H1 (cell line): ENCODE measurements at regions not wholly inside any gene's neighbourhood (a gene's known extent, or its start where the extent isn't known, plus 50 kb on each side); places are given as distances from the start of the nearest gene placed in this dataset.

Source experiments
- CTCF ChIA-PET: fragments of 300-600 bp; sonication (Branson Sonifier 250); formaldehyde crosslinking; loops from one replicate; lab custom pipeline; 2021; ENCODE audit not compliant: partially characterized antibody; lab: Charles Lee
- POLR2A ChIA-PET: fragments of 300-600 bp; sonication (Branson Sonifier 250); formaldehyde crosslinking; loops from one replicate; lab custom pipeline; 2021; ENCODE audit warnings: inconsistent platforms; ENCODE audit not compliant: partially characterized antibody; lab: Charles Lee
- DNase-seq, 2 experiments: peaks; one replicate each; pipeline versions ENCODE4 v3.0.0 to v3.0.0-alpha.2; 2010 to 2022; ENCODE audit warnings: low spot score in 2 of 2, low read depth in 1 of 2, mixed read lengths in 1 of 2
- FAIRE-seq: peaks from 2 replicates; lab custom pipeline; 2011; peaks lifted over from hg19 to GRCh38; lab: Jason Lieb, UNC
- H2AFZ ChIP-seq: 2 replicates; pipeline ENCODE4 v1.8.1; 2012; ENCODE audit warnings: low read length, inconsistent platforms
- H2AK5ac ChIP-seq: 2 replicates; pipeline ENCODE4 v1.6.1; 2013; ENCODE audit warnings: low read depth, low read length
- H2BK120ac ChIP-seq: replicated peaks from 2 replicates; pipeline ENCODE3; 2013; ENCODE audit warnings: low read depth, low read length, inconsistent platforms
- H2BK12ac ChIP-seq: 2 replicates; pipeline ENCODE4 v1.6.1; 2013; ENCODE audit warnings: low read depth, low read length
- H2BK15ac ChIP-seq: 2 replicates; pipeline ENCODE4 v1.6.1; 2013; ENCODE audit warnings: low read length
- H2BK20ac ChIP-seq: 2 replicates; pipeline ENCODE4 v1.6.1; 2013; ENCODE audit warnings: low read length
- H2BK5ac ChIP-seq: 2 replicates; pipeline ENCODE4 v1.6.1; 2013; ENCODE audit warnings: low read depth, low read length
- H3K14ac ChIP-seq: 2 replicates; pipeline ENCODE4 v1.6.1; 2013; ENCODE audit warnings: inconsistent platforms; ENCODE audit not compliant: insufficient read length
- H3K18ac ChIP-seq: 2 replicates; pipeline ENCODE4 v1.6.1; 2013; ENCODE audit warnings: low read length; ENCODE audit errors: extremely low read depth
- H3K23ac ChIP-seq: 2 replicates; pipeline ENCODE4 v1.6.1; 2013; ENCODE audit warnings: inconsistent platforms; ENCODE audit not compliant: insufficient read length
- H3K23me2 ChIP-seq: 2 replicates; pipeline ENCODE4 v1.6.1; 2013; ENCODE audit warnings: low read depth, low read length
- H3K27ac ChIP-seq: 2 replicates; pipeline ENCODE4 v1.6.1; 2011; ENCODE audit warnings: low read depth, low read length, inconsistent platforms
- H3K27me3 ChIP-seq, 4 experiments: replicated peaks in 1 of 4; 1 replicate in 1 of 4; 2 replicates in 3 of 4; pipeline versions ENCODE4 v1.6.1 to v1.8.1; 2011 to 2013; ENCODE audit warnings: low read length in 3 of 4, mild to moderate bottlenecking in 3 of 4, inconsistent platforms in 2 of 4, mixed read lengths in 2 of 4, moderate library complexity in 1 of 4; ENCODE audit not compliant: control insufficient read depth in 3 of 4, insufficient read depth in 3 of 4; ENCODE audit errors: extremely low read depth in 1 of 4
- H3K36me3 ChIP-seq, 4 experiments: 2 replicates each; pipeline versions ENCODE4 v1.6.1 to v1.8.1; 2011 to 2013; ENCODE audit warnings: mild to moderate bottlenecking in 4 of 4, low read length in 3 of 4, moderate library complexity in 2 of 4, control low read depth in 1 of 4, inconsistent platforms in 1 of 4; ENCODE audit not compliant: insufficient read depth in 4 of 4, control insufficient read depth in 2 of 4
- H3K4ac ChIP-seq: replicated peaks from 2 replicates; pipeline ENCODE3; 2013; ENCODE audit warnings: low read length, low read depth, mixed read lengths, inconsistent platforms; ENCODE audit not compliant: insufficient read length
- H3K4me1 ChIP-seq, 4 experiments: replicated peaks in 1 of 4; 1 replicate in 1 of 4; 2 replicates in 3 of 4; pipeline versions ENCODE4 v1.6.1 to v1.8.1; 2011 to 2013; ENCODE audit warnings: low read length in 3 of 4, inconsistent platforms in 2 of 4, mixed read lengths in 1 of 4; ENCODE audit not compliant: insufficient read depth in 4 of 4, control insufficient read depth in 3 of 4
- H3K4me2 ChIP-seq, 2 experiments: 2 replicates each; pipeline versions ENCODE4 v1.6.1 to v1.8.1; 2011 to 2013; ENCODE audit warnings: low read depth in 2 of 2, low read length in 2 of 2, control low read depth in 1 of 2, inconsistent platforms in 1 of 2, mild to moderate bottlenecking in 1 of 2; ENCODE audit not compliant: insufficient read depth in 1 of 2
- H3K4me3 ChIP-seq, 4 experiments: fragments of 200-600, 300-600 bp in 1 of 4; sonication (generic), shearing (Covaris generic), sonication (Bioruptor Twin) in 1 of 4; 2 replicates each; pipeline versions ENCODE4 v1.5.1 to v1.8.1; 2011 to 2016; ENCODE audit warnings: low read length in 4 of 4, low read depth in 3 of 4, control low read depth in 2 of 4, inconsistent platforms in 2 of 4, mild to moderate bottlenecking in 2 of 4, mixed read lengths in 1 of 4, moderate library complexity in 1 of 4; ENCODE audit not compliant: insufficient read depth in 2 of 4; ENCODE audit errors: extremely low read depth in 1 of 4
- H3K56ac ChIP-seq: replicated peaks from 2 replicates; pipeline ENCODE3; 2013; ENCODE audit warnings: low read depth, mild to moderate bottlenecking, mixed read lengths, low read length, inconsistent platforms; ENCODE audit not compliant: insufficient read length
- H3K79me1 ChIP-seq: 2 replicates; pipeline ENCODE4 v1.6.1; 2013; ENCODE audit warnings: low read depth, low read length, control low read depth
- H3K79me2 ChIP-seq, 2 experiments: 2 replicates each; pipeline versions ENCODE4 v1.6.1 to v1.8.1; 2012 to 2013; ENCODE audit warnings: low read length in 2 of 2, mild to moderate bottlenecking in 2 of 2, inconsistent platforms in 1 of 2; ENCODE audit not compliant: insufficient read depth in 2 of 2, control insufficient read depth in 1 of 2
- H3K9ac ChIP-seq, 4 experiments: replicated peaks in 1 of 4; 1 replicate in 1 of 4; 2 replicates in 3 of 4; pipeline versions ENCODE4 v1.6.1 to v1.8.1; 2011 to 2013; ENCODE audit warnings: low read depth in 3 of 4, low read length in 3 of 4, control low read depth in 2 of 4, mild to moderate bottlenecking in 2 of 4, moderate library complexity in 2 of 4, inconsistent platforms in 1 of 4; ENCODE audit errors: extremely low read depth in 1 of 4
- H3K9me3 ChIP-seq, 2 experiments: 2 replicates each; pipeline versions ENCODE4 v1.6.1 to v1.8.1; 2012 to 2013; ENCODE audit warnings: mild to moderate bottlenecking in 2 of 2, moderate library complexity in 2 of 2, control low read depth in 1 of 2, inconsistent platforms in 1 of 2, low read depth in 1 of 2, low read length in 1 of 2, mixed read lengths in 1 of 2; ENCODE audit not compliant: insufficient read depth in 2 of 2
- H4K20me1 ChIP-seq, 2 experiments: replicated peaks in 1 of 2; 2 replicates each; pipeline versions ENCODE3 to v1.8.1; 2011 to 2013; ENCODE audit warnings: inconsistent platforms in 2 of 2, low read length in 2 of 2, mild to moderate bottlenecking in 1 of 2; ENCODE audit not compliant: insufficient read depth in 2 of 2, control insufficient read depth in 1 of 2
- H4K5ac ChIP-seq: 2 replicates; pipeline ENCODE4 v1.6.1; 2013; ENCODE audit warnings: low read length, low read depth, mixed read lengths, inconsistent platforms; ENCODE audit not compliant: insufficient read length
- H4K8ac ChIP-seq: 2 replicates; pipeline ENCODE4 v1.8.0; 2013; ENCODE audit warnings: mild to moderate bottlenecking, moderate library complexity, low read length, inconsistent platforms; ENCODE audit not compliant: insufficient read depth; ENCODE audit errors: extremely low read depth
- H4K91ac ChIP-seq: replicated peaks from 2 replicates; pipeline ENCODE3; 2013; ENCODE audit warnings: low read length, mixed read lengths, inconsistent platforms; ENCODE audit not compliant: insufficient read length
- ASH2L ChIP-seq: fragments of 200-600, 300-600 bp; sonication (generic); IDR thresholded peaks from one replicate; pipeline ENCODE4 v1.7.1; 2017; ENCODE audit warnings: low read length
- CEBPB ChIP-seq: IDR thresholded peaks from 2 replicates; pipeline ENCODE4 v1.6.1; 2012; ENCODE audit warnings: low read depth, low read length
- CHD1 ChIP-seq: IDR thresholded peaks from 2 replicates; pipeline ENCODE4 v1.6.1; 2012; ENCODE audit warnings: low read depth, low read length, improper control_type of control experiment
- CREB1 ChIP-seq: IDR thresholded peaks from 2 replicates; pipeline ENCODE4 v1.6.1; 2012; ENCODE audit warnings: inconsistent platforms
- CTCF ChIP-seq, 3 experiments: IDR thresholded peaks; 1 replicate in 2 of 3; 2 replicates in 1 of 3; pipeline versions ENCODE4 v1.5.1 to v1.6.1; 2011; ENCODE audit warnings: low read length in 3 of 3, mild to moderate bottlenecking in 3 of 3, inconsistent platforms in 2 of 3, low read depth in 1 of 3, moderate library complexity in 1 of 3; ENCODE audit not compliant: insufficient read depth in 1 of 3; ENCODE audit errors: control extremely low read depth in 1 of 3
- KDM1A ChIP-seq: fragments of 200-600, 300-600 bp; sonication (generic); IDR thresholded peaks from 2 replicates; pipeline ENCODE4 v1.7.1; 2016; ENCODE audit warnings: mild to moderate bottlenecking, low read length, borderline replicate concordance
- NANOG ChIP-seq: IDR thresholded peaks from 2 replicates; pipeline ENCODE4 v1.6.1; 2011; ENCODE audit warnings: low read length, low read depth, mild to moderate bottlenecking, inconsistent platforms; ENCODE audit not compliant: insufficient read depth, poor library complexity, severe bottlenecking
- POLR2AphosphoS5 ChIP-seq: IDR thresholded peaks from 2 replicates; pipeline ENCODE4 v1.6.1; 2011; ENCODE audit warnings: low read depth, low read length
- RFX5 ChIP-seq: IDR thresholded peaks from 2 replicates; pipeline ENCODE4 v1.6.1; 2011; ENCODE audit warnings: low read depth, low read length, improper control_type of control experiment, borderline replicate concordance
- SIN3A ChIP-seq, 2 experiments: IDR thresholded peaks in 1 of 2; conservative IDR thresholded peaks in 1 of 2; 2 replicates each; pipeline ENCODE4 v1.6.1; 2011 to 2012; ENCODE audit warnings: low read length in 2 of 2, improper control_type of control experiment in 1 of 2, low read depth in 1 of 2, mild to moderate bottlenecking in 1 of 2
- SUZ12 ChIP-seq: fragments of 200-600 bp; sonication (generic); IDR thresholded peaks from 2 replicates; pipeline ENCODE4 v1.6.1; 2012; ENCODE audit warnings: mild to moderate bottlenecking, inconsistent platforms, low read length, moderate library complexity, mixed read lengths
- WGBS, 2 experiments: shearing (Covaris generic) in 1 of 2; methylation state at CpG; one replicate each; pipeline versions ENCODE4 v1.1.6 to v1.1.7; 2013 to 2015; ENCODE audit warnings: low lambda C conversion rate in 2 of 2, mixed read lengths in 2 of 2, inconsistent platforms in 1 of 2, low coverage in 1 of 2, missing lambda C conversion rate in 1 of 2; ENCODE audit not compliant: insufficient replicate concordance in 2 of 2, insufficient coverage in 1 of 2, insufficient read length in 1 of 2; ENCODE audit errors: extremely low coverage in 1 of 2, missing lambda C conversion rate in 1 of 2; 5-methylcytosine and 5-hydroxymethylcytosine counted together

DNA sequence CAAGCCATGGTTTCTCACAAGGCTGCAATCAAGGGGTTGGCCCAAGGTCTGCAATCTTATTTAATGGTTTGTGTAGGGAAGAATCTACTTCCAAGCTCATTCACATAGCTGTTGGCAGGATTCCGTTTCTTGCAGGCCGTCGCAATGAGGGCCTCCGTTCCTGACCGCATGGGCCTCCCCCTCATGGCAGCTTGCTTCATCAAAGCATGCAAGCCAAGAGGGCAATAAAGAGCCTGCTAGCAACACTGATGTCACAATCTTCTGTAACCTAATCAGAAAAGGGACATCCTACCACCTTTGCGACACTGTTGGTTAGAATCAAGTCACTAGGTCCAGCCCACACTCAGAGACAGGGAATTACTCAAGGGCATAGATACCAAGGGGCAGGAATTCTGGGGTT lies 95.5 kb downstream of the CCT6B start:
- H3K23ac ChIP-seq, result no peak overlapping the region
- no peaks in the 10 kb centered on the region; the same call in 1 of the 2 replicates for H3K23me2 ChIP-seq
- H4K5ac ChIP-seq, result no peak overlapping the region
- no peak overlapping the region for H2BK120ac ChIP-seq
- no peak overlapping the region for H3K56ac ChIP-seq
- no peaks in the 10 kb centered on the region for H3K79me1 ChIP-seq
- peaks cover 0 to 3% of the 10 kb centered on the region in 2 experiments; a peak in 1 of 4 replicates for H3K9me3 ChIP-seq
- H3K4me3 ChIP-seq, result no peak overlapping the region
- no peak overlapping the region for H2BK5ac ChIP-seq
- no peak overlapping the region for H3K18ac ChIP-seq
- no peak overlapping the region for H2BK12ac ChIP-seq
- H4K91ac ChIP-seq, result no peak overlapping the region
- H3K36me3 ChIP-seq, result no peaks in the 10 kb centered on the region
- POLR2A ChIA-PET, result no interaction called here
- no peaks in the 10 kb centered on the region; a peak in 1 of 7 replicates for H3K4me1 ChIP-seq
- H3K4ac ChIP-seq, result no peak overlapping the region
- H3K14ac ChIP-seq, result no peak overlapping the region
- no peaks in the 10 kb centered on the region for H3K79me2 ChIP-seq
- H2AK5ac ChIP-seq, result no peak overlapping the region
- H2AFZ ChIP-seq, result no peak overlapping the region
- no peak overlapping the region for H3K4me2 ChIP-seq
- CTCF ChIA-PET, result interaction anchor here (2.2 kb wide), 1 partner anchor 13 kb away, joined by 8 read pairs; no protein-coding TSS in a partner anchor
- no peak overlapping the region for H3K9ac ChIP-seq
- no peak overlapping the region; the same call in 1 of the 2 replicates for H2BK20ac ChIP-seq
- no peak overlapping the region for H2BK15ac ChIP-seq
- H4K20me1 ChIP-seq, result no peaks in the 10 kb centered on the region
- no peak for DNase-seq
- 93% methylated on average over 6 of the region's 6 CpGs; no CpG with 5 or more reads in 1 of the 2 experiments for WGBS, 2 experiments
- H4K8ac ChIP-seq, result no peak overlapping the region
- H3K27ac ChIP-seq, result no peak overlapping the region
- no peaks in the 10 kb centered on the region for H3K27me3 ChIP-seq
- FAIRE-seq, result no peak
- TF ChIP-seq CREB1 (no peak), RFX5 (no peak), SUZ12 (no peak), SIN3A (conservative IDR thresholded peaks at IDR 0.05 in 1 of 2, IDR thresholded peaks at IDR 0.05 in 1 of 2; ENCODE audit: low read depth in 1 of 2, low read length in 2 of 2) (no peak), POLR2AphosphoS5 (no peak), KDM1A (no peak), CTCF (IDR thresholded peaks at IDR 0.05; ENCODE audit: control extremely low read depth in 1 of 3, insufficient read depth in 1 of 3, low read depth in 1 of 3, low read length in 3 of 3) (no peak), CHD1 (no peak), ASH2L (no peak), NANOG (no peak), CEBPB (no peak)
